Mesenteric fat pad (tissue), 1 donor: ENCODE measurements at regions not wholly inside any gene's neighbourhood (a gene's known extent, or its start where the extent isn't known, plus 50 kb on each side); places are given as distances from the start of the nearest gene placed in this dataset.

Experiments
- DNase-seq: peaks from one replicate; pipeline ENCODE4 v3.0.0-alpha.2; 2020; ENCODE audit warnings: low spot score
- donor health status: DM: yes; HTN: yes; CAD: no.

DNA sequence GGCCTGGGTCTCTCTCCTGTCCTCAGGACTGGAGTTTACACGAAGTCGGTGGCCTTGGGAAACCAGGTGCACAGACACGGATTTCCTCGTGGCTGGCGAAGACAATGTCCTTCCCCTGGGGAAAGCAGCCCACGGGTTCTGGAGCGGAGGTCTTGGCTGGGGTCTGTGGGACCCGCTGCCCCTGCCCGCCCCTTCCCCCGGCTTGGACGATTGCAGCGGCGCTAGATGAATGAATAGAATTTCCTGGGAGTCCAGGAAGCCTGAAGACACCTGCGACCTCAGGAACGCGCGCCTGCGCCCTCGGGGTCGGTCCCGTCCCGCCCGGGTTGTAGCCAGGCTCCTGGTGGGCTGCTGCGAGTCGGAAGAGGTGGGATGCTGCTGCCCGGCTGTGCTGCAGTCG, 564.7 kb downstream of the TSPY10 start:
- no peak for DNase-seq

DNA sequence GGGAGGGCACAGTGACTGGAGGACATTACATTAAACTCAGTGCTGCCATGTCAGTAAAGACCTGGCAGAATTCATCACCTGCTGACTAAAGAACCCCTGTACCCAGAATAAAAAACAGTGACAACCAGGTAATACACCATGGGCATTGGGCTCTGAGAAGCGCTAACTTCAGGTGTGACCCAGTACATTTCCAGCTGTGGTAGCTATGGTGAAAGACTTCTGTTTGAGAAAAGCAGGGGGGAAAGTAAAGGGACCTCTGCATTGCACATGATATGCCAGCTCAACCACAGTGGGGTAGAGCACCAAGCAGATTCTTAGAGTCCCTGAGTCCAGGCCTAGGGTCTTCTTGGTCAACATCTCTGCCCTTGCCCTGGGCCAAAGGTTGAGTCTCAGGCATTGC, 578.6 kb downstream of the TSPY10 start:
- DNase-seq: peak; percentile 43
